ENCODE measurements at regions not wholly inside any gene's neighbourhood (a gene's known extent, or its start where the extent isn't known, plus 50 kb on each side); places are given as distances from the start of the nearest gene placed in this dataset.

DNA sequence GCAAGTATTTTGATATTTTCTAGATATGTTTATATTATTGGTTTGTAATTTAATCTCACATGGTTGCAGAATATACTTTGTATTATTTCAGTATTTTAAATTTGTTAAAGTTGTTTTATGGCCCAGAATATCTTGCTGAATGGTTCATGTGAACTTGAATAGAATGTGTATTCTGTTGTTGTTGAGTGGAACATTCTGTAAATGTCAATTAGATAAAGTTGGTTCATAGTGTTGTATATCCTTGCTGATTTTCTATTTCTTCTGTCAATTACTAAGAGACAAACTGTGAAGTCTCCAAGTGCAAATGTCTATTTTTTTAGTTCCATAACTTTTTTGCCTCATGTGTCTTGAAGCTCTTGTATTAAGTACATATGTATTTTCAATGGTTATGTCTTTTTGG is 411.7 kb downstream of the NPIPA7 start (continued):
- TF ChIP-seq GABPA (IDR thresholded peaks at IDR 0.05; ENCODE audit: borderline replicate concordance, insufficient read depth, low read length), result no peak
- no peak for TF ChIP-seq POLR2A (IDR thresholded peaks at IDR 0.05; ENCODE audit: control extremely low read depth in 1 of 2, low read depth in 2 of 2, low read length in 2 of 2)
- no peak for TF ChIP-seq RBBP5 (IDR thresholded peaks at IDR 0.05; ENCODE audit: borderline replicate concordance, low read depth, low read length)
- no peak for TF ChIP-seq CEBPB (IDR thresholded peaks at IDR 0.05; ENCODE audit: low read depth, low read length)
- TF ChIP-seq YY1 (IDR thresholded peaks at IDR 0.05; ENCODE audit: low read depth, low read length), result no peak
- no peak for TF ChIP-seq CHD1 (IDR thresholded peaks at IDR 0.05; ENCODE audit: low read depth, low read length)
- no peak for TF ChIP-seq BRCA1 (IDR thresholded peaks at IDR 0.05; ENCODE audit: low read depth, low read length)

Measured in H1 (cell line).